Activated CD8-positive, alpha-beta T cell treated with anti-CD3 and anti-CD28 coated beads, Interleukin-2, amount 10 ng/mL, durations not matched to agents 7 days and 5 days (primary cell): ENCODE measurements at regions not wholly inside any gene's neighbourhood (a gene's known extent, or its start where the extent isn't known, plus 50 kb on each side); places are given as distances from the start of the nearest gene placed in this dataset.
"Not testable (repeated sequence)": the region's sequence is repeated elsewhere in the genome, so short reads cannot be mapped to it uniquely, and the experiment has no call there.

Experiments used
- ATAC-seq: fragments of 150-1000 bp; cut with Tn5 transposase; one replicate; pipeline ENCODE4 v1.10.0; 2021; ENCODE audit warnings: moderate library complexity
- CTCF ChIA-PET: fragments of 350-600 bp; sonication (Branson Sonifier 250); formaldehyde crosslinking; loops from one replicate; lab custom pipeline; 2021; ENCODE audit warnings: antibody characterized with exemption; lab: Charles Lee
- POLR2A ChIA-PET: fragments of 350-600 bp; sonication (Branson Sonifier 250); formaldehyde crosslinking; loops from one replicate; lab custom pipeline; 2021; ENCODE audit warnings: antibody characterized with exemption; lab: Charles Lee
- DNase-seq: peaks from one replicate; pipeline ENCODE4 v3.0.0-alpha.2; 2020
- H3K27ac Mint-ChIP-seq: one replicate; pipeline ENCODE4 v1.8.0; 2021; ENCODE audit warnings: mild to moderate bottlenecking, mixed read lengths
- H3K27me3 Mint-ChIP-seq: one replicate; pipeline ENCODE4 v1.8.0; 2021; ENCODE audit warnings: low read depth, mixed read lengths
- H3K36me3 Mint-ChIP-seq: one replicate; pipeline ENCODE4 v1.8.0; 2021; ENCODE audit warnings: low read depth, mixed read lengths
- H3K4me1 Mint-ChIP-seq: one replicate; pipeline ENCODE4 v1.8.0; 2021; ENCODE audit warnings: low read depth, mixed read lengths
- H3K4me3 Mint-ChIP-seq: one replicate; pipeline ENCODE4 v1.8.0; 2021; ENCODE audit warnings: mild to moderate bottlenecking, mixed read lengths
- H3K9me3 Mint-ChIP-seq: one replicate; pipeline ENCODE4 v1.8.0; 2022; ENCODE audit warnings: mixed read lengths; ENCODE audit not compliant: insufficient read depth

- no peak for ATAC-seq
- H3K27me3 Mint-ChIP-seq: no peaks in the 10 kb centered on the region
- CTCF ChIA-PET: no interaction called here
- no peaks in the 10 kb centered on the region for H3K36me3 Mint-ChIP-seq
- H3K27ac Mint-ChIP-seq: no peak overlapping the region
- H3K4me1 Mint-ChIP-seq: no peaks in the 10 kb centered on the region
- POLR2A ChIA-PET: no interaction called here
- no peak overlapping the region for H3K4me3 Mint-ChIP-seq
- peaks cover 7% of the 10 kb centered on the region for H3K9me3 Mint-ChIP-seq
- no peak for DNase-seq
These were observed 453.1 kb upstream of the ZP4 start for GRCh38 chr1:238343852-238344251.

GRCh38 chr1:238341395-238341794 lies 450.7 kb upstream of the ZP4 start:
- ChIA-PET CTCF (no interaction called here), POLR2A (no interaction called here)
- ATAC-seq (no peak), DNase-seq (no peak)
- H3K27me3 Mint-ChIP-seq: no peaks in the 10 kb centered on the region
- H3K27ac Mint-ChIP-seq: no peak overlapping the region
- peaks cover 7% of the 10 kb centered on the region for H3K9me3 Mint-ChIP-seq
- no peaks in the 10 kb centered on the region for H3K36me3 Mint-ChIP-seq
- no peaks in the 10 kb centered on the region for H3K4me1 Mint-ChIP-seq
- H3K4me3 Mint-ChIP-seq: no peak overlapping the region

- H3K27me3 Mint-ChIP-seq: no peaks in the 10 kb centered on the region
- peaks cover 7% of the 10 kb centered on the region for H3K9me3 Mint-ChIP-seq
- ChIA-PET CTCF (no interaction called here), POLR2A (no interaction called here)
- H3K4me1 Mint-ChIP-seq: no peaks in the 10 kb centered on the region
- DNase-seq (no peak), ATAC-seq (no peak)
- H3K36me3 Mint-ChIP-seq: no peaks in the 10 kb centered on the region
- no peak overlapping the region for H3K4me3 Mint-ChIP-seq
- no peak overlapping the region for H3K27ac Mint-ChIP-seq
These were observed 450.3 kb upstream of the ZP4 start for GRCh38 chr1:238340989-238341388.

GRCh38 chr1:238336531-238336930 lies 445.8 kb upstream of the ZP4 start:
- POLR2A ChIA-PET: no interaction called here
- DNase-seq (no peak), ATAC-seq (no peak)
- Mint-ChIP-seq H3K9me3 (no peaks in the 10 kb centered on the region), H3K27me3 (no peaks in the 10 kb centered on the region), H3K27ac (no peak overlapping the region), H3K4me3 (no peak overlapping the region), H3K36me3 (no peaks in the 10 kb centered on the region), H3K4me1 (no peaks in the 10 kb centered on the region)
- CTCF ChIA-PET: no interaction called here

- H3K4me3 Mint-ChIP-seq: no peak overlapping the region
- ChIA-PET CTCF (no interaction called here), POLR2A (no interaction called here)
- no peaks in the 10 kb centered on the region for H3K27me3 Mint-ChIP-seq
- no peak overlapping the region for H3K27ac Mint-ChIP-seq
- no peaks in the 10 kb centered on the region for H3K9me3 Mint-ChIP-seq
- H3K36me3 Mint-ChIP-seq: no peaks in the 10 kb centered on the region
- DNase-seq (no peak), ATAC-seq (no peak)
- H3K4me1 Mint-ChIP-seq: no peaks in the 10 kb centered on the region
These were observed 443.4 kb upstream of the ZP4 start for GRCh38 chr1:238334170-238334569.

GRCh38 chr1:238331557-238331956 lies 440.8 kb upstream of the ZP4 start:
- Mint-ChIP-seq H3K4me1 (no peaks in the 10 kb centered on the region), H3K27me3 (no peaks in the 10 kb centered on the region), H3K36me3 (no peaks in the 10 kb centered on the region), H3K9me3 (no peaks in the 10 kb centered on the region), H3K27ac (no peak overlapping the region), H3K4me3 (no peak overlapping the region)
- ATAC-seq (no peak), DNase-seq (no peak)
- POLR2A ChIA-PET: no interaction called here
- CTCF ChIA-PET: no interaction called here

- H3K27ac Mint-ChIP-seq: no peak overlapping the region
- ChIA-PET POLR2A (no interaction called here), CTCF (no interaction called here)
- H3K4me1 Mint-ChIP-seq: no peaks in the 10 kb centered on the region
- ATAC-seq (no peak), DNase-seq (no peak)
- H3K9me3 Mint-ChIP-seq: peaks cover 3% of the 10 kb centered on the region
- no peaks in the 10 kb centered on the region for H3K36me3 Mint-ChIP-seq
- H3K4me3 Mint-ChIP-seq: no peak overlapping the region
- no peaks in the 10 kb centered on the region for H3K27me3 Mint-ChIP-seq
These were observed 438.9 kb upstream of the ZP4 start for GRCh38 chr1:238329671-238330070.

GRCh38 chr1:238327033-238327432 lies 436.3 kb upstream of the ZP4 start:
- H3K4me1 Mint-ChIP-seq, H3K4me3 Mint-ChIP-seq, DNase-seq, ATAC-seq, H3K27me3 Mint-ChIP-seq, H3K27ac Mint-ChIP-seq, H3K36me3 Mint-ChIP-seq, CTCF ChIA-PET, POLR2A ChIA-PET, H3K9me3 Mint-ChIP-seq: not testable (repeated sequence)

GRCh38 chr1:238326479-238326878 lies 435.8 kb upstream of the ZP4 start:
- H3K4me3 Mint-ChIP-seq, H3K27ac Mint-ChIP-seq, H3K4me1 Mint-ChIP-seq, DNase-seq, H3K27me3 Mint-ChIP-seq, H3K36me3 Mint-ChIP-seq, CTCF ChIA-PET, POLR2A ChIA-PET, H3K9me3 Mint-ChIP-seq, ATAC-seq: not testable (repeated sequence)

GRCh38 chr1:238324211-238324864 lies 433.6 kb upstream of the ZP4 start:
- ATAC-seq: no peak
- ChIA-PET CTCF (no interaction called here), POLR2A (no interaction called here)
- DNase-seq: no peak
- H3K9me3 Mint-ChIP-seq: peaks cover 14% of the 10 kb centered on the region
- H3K4me1 Mint-ChIP-seq: no peaks in the 10 kb centered on the region
- no peak overlapping the region for H3K4me3 Mint-ChIP-seq
- H3K27me3 Mint-ChIP-seq: no peaks in the 10 kb centered on the region
- no peaks in the 10 kb centered on the region for H3K36me3 Mint-ChIP-seq
- H3K27ac Mint-ChIP-seq: no peak overlapping the region

GRCh38 chr1:238323490-238323889 lies 432.8 kb upstream of the ZP4 start:
- Mint-ChIP-seq H3K36me3 (no peaks in the 10 kb centered on the region), H3K4me1 (no peaks in the 10 kb centered on the region), H3K27me3 (no peaks in the 10 kb centered on the region), H3K4me3 (no peak overlapping the region), H3K9me3 (peaks cover 14% of the 10 kb centered on the region), H3K27ac (no peak overlapping the region)
- ChIA-PET CTCF (no interaction called here), POLR2A (no interaction called here)
- ATAC-seq (no peak), DNase-seq (no peak)

GRCh38 chr1:238319957-238320356 lies 429.2 kb upstream of the ZP4 start:
- ATAC-seq: no peak
- Mint-ChIP-seq H3K9me3 (peaks cover 16% of the 10 kb centered on the region), H3K4me3 (no peak overlapping the region), H3K4me1 (no peaks in the 10 kb centered on the region), H3K27me3 (no peaks in the 10 kb centered on the region), H3K36me3 (no peaks in the 10 kb centered on the region), H3K27ac (no peak overlapping the region)
- ChIA-PET CTCF (no interaction called here), POLR2A (no interaction called here)
- no peak for DNase-seq
